CD14-positive monocyte (primary cell): ENCODE measurements at regions not wholly inside any gene's neighbourhood (a gene's known extent, or its start where the extent isn't known, plus 50 kb on each side); places are given as distances from the start of the nearest gene placed in this dataset.

Experiments
- DNase-seq, 3 donors: peaks; one replicate each; pipeline ENCODE4 v3.0.0-alpha.2; 2011 to 2022
- H2AFZ ChIP-seq: 2 replicates; pipeline ENCODE4 v1.6.0; 2012; ENCODE audit warnings: mild to moderate bottlenecking, low read depth, low read length, inconsistent platforms; ENCODE audit not compliant: insufficient read depth, poor library complexity, severe bottlenecking
- H3K27ac ChIP-seq, 2 donors: 1 replicate in 1 of 2; 2 replicates in 1 of 2; pipeline ENCODE4 v1.5.1; 2012 to 2013; ENCODE audit warnings: low read length in 2 of 2, control low read depth in 1 of 2, inconsistent platforms in 1 of 2, low read depth in 1 of 2, mild to moderate bottlenecking in 1 of 2
- H3K27me3 ChIP-seq, 2 donors: one replicate each; pipeline versions ENCODE4 v1.6.0 to v1.6.1; 2011 to 2013; ENCODE audit warnings: low read length in 2 of 2; ENCODE audit not compliant: control insufficient read depth in 2 of 2, insufficient read depth in 2 of 2
- H3K36me3 ChIP-seq, 2 donors: replicated peaks in 1 of 2; 1 replicate in 1 of 2; 2 replicates in 1 of 2; pipeline versions ENCODE4 v1.5.1 to v1.6.1; 2012 to 2013; ENCODE audit warnings: low read length in 2 of 2, control low read depth in 1 of 2, inconsistent platforms in 1 of 2, mild to moderate bottlenecking in 1 of 2; ENCODE audit not compliant: insufficient read depth in 2 of 2, control insufficient read depth in 1 of 2
- H3K4me1 ChIP-seq, 2 donors: 1 replicate in 1 of 2; 2 replicates in 1 of 2; pipeline versions ENCODE4 v1.5.1 to v1.6.1; 2012 to 2013; ENCODE audit warnings: low read length in 2 of 2, control low read depth in 1 of 2, inconsistent platforms in 1 of 2, mild to moderate bottlenecking in 1 of 2, moderate library complexity in 1 of 2; ENCODE audit not compliant: insufficient read depth in 2 of 2, control insufficient read depth in 1 of 2
- H3K4me2 ChIP-seq: replicated peaks from 2 replicates; pipeline ENCODE3; 2012; ENCODE audit warnings: low read length, moderate library complexity, mild to moderate bottlenecking; ENCODE audit not compliant: poor library complexity, severe bottlenecking; ENCODE audit errors: extremely low read depth
- H3K4me3 ChIP-seq, 3 experiments: fragments of 200-600 bp in 1 of 3; sonication (generic) in 1 of 3; replicated peaks in 1 of 3; 1 replicate in 2 of 3; 2 replicates in 1 of 3; pipeline ENCODE4 v1.5.1; 2011 to 2013; ENCODE audit warnings: low read length in 3 of 3, mild to moderate bottlenecking in 3 of 3, control low read depth in 2 of 3, low read depth in 2 of 3, inconsistent platforms in 1 of 3, moderate library complexity in 1 of 3
- H3K79me2 ChIP-seq: 2 replicates; pipeline ENCODE4 v1.6.0; 2012; ENCODE audit warnings: mild to moderate bottlenecking, control low read depth, inconsistent platforms, low read length, moderate library complexity; ENCODE audit not compliant: insufficient read depth
- H3K9ac ChIP-seq: 2 replicates; pipeline ENCODE4 v1.6.0; 2017; ENCODE audit warnings: low read length, mild to moderate bottlenecking; ENCODE audit not compliant: insufficient read depth, poor library complexity, severe bottlenecking
- H3K9me3 ChIP-seq, 2 donors: replicated peaks in 1 of 2; 1 replicate in 1 of 2; 2 replicates in 1 of 2; pipeline versions ENCODE4 v1.5.1 to v1.6.1; 2012 to 2013; ENCODE audit warnings: low read length in 2 of 2, control low read depth in 1 of 2; ENCODE audit not compliant: control insufficient read depth in 1 of 2, insufficient read depth in 1 of 2
- H4K20me1 ChIP-seq: 2 replicates; pipeline ENCODE4 v1.6.0; 2012; ENCODE audit warnings: mild to moderate bottlenecking, low read length, control low read depth, moderate library complexity; ENCODE audit not compliant: insufficient read depth
- H3K27ac Mint-ChIP-seq, 7 donors: one replicate each; pipeline ENCODE4 v1.8.0; 2020; ENCODE audit warnings: mild to moderate bottlenecking in 7 of 7, mixed read lengths in 7 of 7, moderate library complexity in 6 of 7, inconsistent platforms in 2 of 7
- H3K27me3 Mint-ChIP-seq, 3 donors: one replicate each; pipeline ENCODE4 v1.8.0; 2021 to 2022; ENCODE audit warnings: low read depth in 3 of 3, mild to moderate bottlenecking in 3 of 3, mixed read lengths in 3 of 3, moderate library complexity in 3 of 3, inconsistent platforms in 1 of 3
- H3K36me3 Mint-ChIP-seq, 2 donors: one replicate each; pipeline ENCODE4 v1.8.0; 2020; ENCODE audit warnings: mixed read lengths in 2 of 2, inconsistent platforms in 1 of 2, mild to moderate bottlenecking in 1 of 2
- H3K4me1 Mint-ChIP-seq: one replicate; pipeline ENCODE4 v1.8.0; 2020; ENCODE audit warnings: mild to moderate bottlenecking, mixed read lengths
- H3K4me3 Mint-ChIP-seq, 2 donors: one replicate each; pipeline ENCODE4 v1.8.0; 2020; ENCODE audit warnings: mild to moderate bottlenecking in 2 of 2, mixed read lengths in 2 of 2, moderate library complexity in 1 of 2
- H3K9me3 Mint-ChIP-seq, 7 donors: one replicate each; pipeline ENCODE4 v1.8.0; 2020 to 2022; ENCODE audit warnings: mixed read lengths in 7 of 7, mild to moderate bottlenecking in 6 of 7, moderate library complexity in 6 of 7, inconsistent platforms in 2 of 7
- CTCF ChIP-seq: fragments of 200-600 bp; IDR thresholded peaks from one replicate; pipeline ENCODE4 v1.8.0; 2022; ENCODE audit warnings: antibody characterized with exemption, mild to moderate bottlenecking
- WGBS: methylation state at CpG from one replicate; pipeline ENCODE4 v1.1.5; 2013; ENCODE audit warnings: missing lambda C conversion rate; ENCODE audit not compliant: insufficient coverage; 5-methylcytosine and 5-hydroxymethylcytosine counted together
- intact Hi-C, 2 donors: fragments of 100-400 bp; cut with micrococcal nuclease; formaldehyde crosslinking; loops; one replicate each; pipeline versions ENCODE4 v1.15.0 to v1.15.1; 2023

- H3K27me3 Mint-ChIP-seq: no peaks in the 10 kb centered on the region
- no peak overlapping the region for H3K4me3 Mint-ChIP-seq
- H3K4me1 Mint-ChIP-seq: peaks cover 3% of the 10 kb centered on the region
- no peaks in the 10 kb centered on the region for H3K79me2 ChIP-seq
- no peaks in the 10 kb centered on the region for H4K20me1 ChIP-seq
- no peaks in the 10 kb centered on the region for H3K36me3 Mint-ChIP-seq
- H3K27me3 ChIP-seq: no peaks in the 10 kb centered on the region
- H3K4me3 ChIP-seq: no peak overlapping the region
- WGBS: no CpG with 5 or more reads among the region's 3 CpGs
- H3K36me3 ChIP-seq: no peaks in the 10 kb centered on the region
- H3K27ac Mint-ChIP-seq: no peak overlapping the region
- peaks cover 0 to 3% of the 10 kb centered on the region in 2 donors for H3K9me3 ChIP-seq
- intact Hi-C loops: no loop called here
- no peak for DNase-seq
- H3K4me1 ChIP-seq: no peaks in the 10 kb centered on the region
- H3K27ac ChIP-seq: no peak overlapping the region
- no peak overlapping the region for H3K4me2 ChIP-seq
- H3K9ac ChIP-seq: no peak overlapping the region
- peaks cover 0 to 11% (median 0%) of the 10 kb centered on the region in 7 donors for H3K9me3 Mint-ChIP-seq
- H2AFZ ChIP-seq: no peak overlapping the region
- TF ChIP-seq CTCF: no peak
These were observed 112.1 kb upstream of the KDM5D start for GRCh38 chrY:19856474-19857135.

- Mint-ChIP-seq H3K27ac (no peak overlapping the region), H3K4me1 (no peaks in the 10 kb centered on the region), H3K9me3 (peaks cover 0 to 24% (median 0%) of the 10 kb centered on the region in 7 donors), H3K36me3 (no peaks in the 10 kb centered on the region), H3K4me3 (no peak overlapping the region), H3K27me3 (no peaks in the 10 kb centered on the region)
- TF ChIP-seq CTCF: no peak
- Histone ChIP-seq H3K79me2 (no peaks in the 10 kb centered on the region), H3K9ac (no peak overlapping the region), H2AFZ (no peak overlapping the region), H3K9me3 (peaks cover 0 to 24% of the 10 kb centered on the region in 2 donors), H3K27me3 (no peaks in the 10 kb centered on the region), H3K4me3 (no peak overlapping the region), H3K36me3 (no peaks in the 10 kb centered on the region), H3K4me2 (no peak overlapping the region), H4K20me1 (no peaks in the 10 kb centered on the region), H3K4me1 (no peaks in the 10 kb centered on the region), H3K27ac (no peak overlapping the region)
- no peak for DNase-seq
- no CpG with 5 or more reads among the region's 1 CpG for WGBS
- intact Hi-C loops: no loop called here
These were observed 98.4 kb upstream of the KDM5D start for GRCh38 chrY:19842972-19843371.
